Urinary bladder (tissue), 3 donors: ENCODE measurements at regions not wholly inside any gene's neighbourhood (a gene's known extent, or its start where the extent isn't known, plus 50 kb on each side); places are given as distances from the start of the nearest gene placed in this dataset.
"Not testable (repeated sequence)": the region's sequence is repeated elsewhere in the genome, so short reads cannot be mapped to it uniquely, and the experiment has no call there.

Experiments
- DNase-seq: peaks from one replicate; pipeline ENCODE4 v3.0.0-alpha.2; 2015; ENCODE audit errors: extremely low spot score
- H3K27ac ChIP-seq: one replicate; pipeline ENCODE4 v1.5.1; 2013; ENCODE audit warnings: low read depth, mild to moderate bottlenecking, moderate library complexity
- H3K36me3 ChIP-seq: one replicate; pipeline ENCODE4 v1.6.1; 2013; ENCODE audit warnings: mild to moderate bottlenecking, moderate library complexity; ENCODE audit not compliant: insufficient read depth
- H3K4me1 ChIP-seq: one replicate; pipeline ENCODE4 v1.6.1; 2013; ENCODE audit warnings: mild to moderate bottlenecking, moderate library complexity; ENCODE audit not compliant: insufficient read depth
- H3K4me3 ChIP-seq: one replicate; pipeline ENCODE4 v1.5.1; 2013; ENCODE audit warnings: low read depth, low read length
- WGBS: extraction: QIAGEN DNeasy Blood & Tissue Kit; methylation state at CpG from one replicate; pipeline ENCODE4 v1.1.7; 2013; 5-methylcytosine and 5-hydroxymethylcytosine counted together
- donor health status: healthy with polysubstance abuse.
- donor health status: healthy.

DNA sequence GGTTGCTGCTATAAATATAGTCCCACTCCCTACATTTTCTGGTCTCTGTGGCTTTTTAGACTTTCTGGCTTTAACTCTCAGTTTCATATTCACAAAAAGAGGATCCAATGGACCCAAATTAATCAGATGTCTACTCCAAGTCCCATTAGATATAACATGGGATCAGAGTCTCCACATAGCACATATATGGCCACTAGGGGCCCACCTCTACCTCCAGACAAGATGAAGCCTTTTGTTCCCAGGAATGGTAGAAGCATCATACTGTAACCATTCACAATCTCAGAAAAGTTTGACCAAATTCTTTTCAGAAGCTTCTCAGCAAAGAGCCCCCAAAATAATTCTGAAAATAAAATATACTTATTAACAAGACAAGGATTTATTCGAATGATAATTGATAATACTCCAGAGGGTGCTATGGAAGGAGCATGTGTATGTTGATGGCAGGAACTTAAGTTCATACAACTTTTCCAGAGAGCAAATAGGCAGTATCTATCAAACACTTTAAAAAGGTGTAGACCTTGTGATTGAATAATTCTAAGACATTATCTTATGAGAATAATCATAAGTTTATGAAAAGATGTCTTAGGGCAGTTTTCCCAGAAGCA is 382.3 kb upstream of the CRIM1 start:
- Histone ChIP-seq H3K27ac (no peak overlapping the region), H3K4me3 (no peak overlapping the region), H3K4me1 (no peaks in the 10 kb centered on the region), H3K36me3 (no peaks in the 10 kb centered on the region)
- no peak for DNase-seq
- WGBS: 22% methylated on average over 1 of the region's 1 CpG

DNA sequence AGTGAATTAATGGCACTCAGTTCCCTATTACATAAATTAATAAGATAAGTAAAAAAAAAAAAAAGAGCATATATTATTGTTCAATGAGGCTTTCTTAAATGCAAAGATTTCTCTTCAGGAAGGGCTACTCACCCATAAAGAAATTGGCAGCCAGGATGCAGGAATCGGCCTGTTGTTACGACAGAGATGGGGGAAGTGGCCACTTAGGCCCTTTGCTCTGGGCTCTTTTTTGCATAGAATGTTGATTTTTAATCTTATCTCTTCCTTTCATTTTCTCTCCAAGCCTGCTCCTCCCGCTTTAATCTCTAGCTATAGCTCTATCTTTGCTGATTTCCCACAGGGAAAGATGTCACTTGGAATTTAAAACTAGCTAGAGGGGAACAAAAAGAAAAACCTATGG is 391.8 kb upstream of the CRIM1 start:
- no peaks in the 10 kb centered on the region for H3K4me1 ChIP-seq
- no peak overlapping the region for H3K27ac ChIP-seq
- H3K4me3 ChIP-seq: no peak overlapping the region
- no peak for DNase-seq
- 47% methylated on average over 3 of the region's 3 CpGs for WGBS
- H3K36me3 ChIP-seq: no peaks in the 10 kb centered on the region

DNA sequence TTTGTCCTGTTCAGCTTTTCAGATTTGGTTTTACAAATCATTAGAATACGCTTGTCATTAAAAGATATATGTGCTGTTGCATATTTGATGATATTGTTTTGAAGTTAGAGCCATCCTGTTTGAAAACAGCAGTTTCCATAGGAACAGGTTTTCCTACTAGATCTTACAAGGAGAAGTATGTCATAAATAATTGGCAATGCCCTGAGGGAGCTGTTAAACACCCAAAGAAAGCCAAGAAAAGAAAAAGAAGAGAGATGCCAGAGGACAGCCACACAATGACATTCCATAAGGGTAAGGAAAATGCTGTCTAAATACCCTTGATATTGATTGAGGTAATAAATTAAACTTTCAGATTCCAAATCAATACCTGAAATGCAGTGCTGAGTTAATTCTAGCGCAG is 392.2 kb upstream of the CRIM1 start:
- Histone ChIP-seq H3K4me1 (no peaks in the 10 kb centered on the region), H3K27ac (no peak overlapping the region), H3K4me3 (no peak overlapping the region), H3K36me3 (no peaks in the 10 kb centered on the region)
- DNase-seq: no peak
- WGBS: 93% methylated on average over 2 of the region's 2 CpGs

DNA sequence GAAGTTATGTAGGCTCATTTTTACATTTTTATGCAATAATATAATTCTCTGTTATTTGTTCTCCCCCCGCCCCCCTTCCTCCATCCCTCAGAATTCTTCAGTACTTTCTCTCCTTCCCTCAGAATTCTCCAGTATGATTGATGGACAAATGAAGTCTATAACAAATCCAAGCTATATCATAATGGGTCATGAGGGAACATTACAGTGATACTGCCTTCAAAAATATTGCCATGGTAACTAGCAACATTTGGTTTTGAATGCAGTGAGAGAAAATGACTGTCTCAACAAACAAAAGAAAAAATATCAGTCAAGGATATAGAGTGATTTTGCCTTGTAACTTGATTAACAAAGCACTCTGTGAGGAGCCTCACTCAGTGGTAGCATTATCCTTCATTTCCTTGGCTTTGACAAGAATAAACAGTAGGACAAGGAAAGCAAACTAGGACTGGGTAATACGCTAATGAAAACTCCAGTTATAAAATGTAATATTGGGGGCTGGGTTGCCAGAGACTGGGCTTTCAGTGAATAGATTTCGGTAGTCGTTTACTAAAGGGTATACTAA is 392.9 kb upstream of the CRIM1 start:
- 87% methylated on average over 4 of the region's 4 CpGs for WGBS
- no peaks in the 10 kb centered on the region for H3K36me3 ChIP-seq
- no peak overlapping the region for H3K27ac ChIP-seq
- no peak overlapping the region for H3K4me3 ChIP-seq
- no peak for DNase-seq
- H3K4me1 ChIP-seq: no peaks in the 10 kb centered on the region

DNA sequence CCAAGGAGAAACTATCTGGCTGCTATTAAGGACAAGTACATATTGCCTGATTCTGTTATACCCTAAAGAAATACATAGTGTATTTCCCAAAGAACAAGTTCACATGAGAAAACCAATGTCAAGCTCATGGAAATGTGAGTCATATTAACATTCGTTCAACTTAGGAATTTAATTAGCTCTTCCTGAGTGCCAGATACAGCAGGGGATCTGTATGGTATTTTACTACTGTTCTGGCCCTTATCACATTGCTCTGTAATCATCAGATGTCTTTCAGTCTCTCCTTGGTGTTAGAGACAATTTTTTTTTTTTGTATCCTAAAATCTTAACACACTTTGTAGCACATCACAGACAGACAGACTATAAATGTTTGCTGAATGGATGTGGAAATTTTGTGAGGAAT is 395.0 kb upstream of the CRIM1 start:
- WGBS: 37% methylated on average over 1 of the region's 1 CpG
- Histone ChIP-seq H3K4me1 (no peaks in the 10 kb centered on the region), H3K4me3 (no peak overlapping the region), H3K36me3 (no peaks in the 10 kb centered on the region), H3K27ac (no peak overlapping the region)
- no peak for DNase-seq

DNA sequence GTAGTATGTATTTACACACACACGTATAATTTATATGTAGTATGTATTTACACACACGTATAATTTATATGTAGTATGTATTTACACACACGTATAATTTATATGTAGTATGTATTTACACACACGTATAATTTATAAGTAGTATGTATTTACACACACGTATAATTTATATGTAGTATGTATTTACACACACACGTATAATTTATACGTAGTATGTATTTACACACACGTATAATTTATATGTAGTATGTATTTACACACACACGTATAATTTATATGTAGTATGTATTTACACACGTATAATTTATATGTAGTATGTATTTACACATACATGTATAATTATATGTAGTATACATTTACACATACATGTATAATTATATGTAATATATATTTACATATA is 398.5 kb upstream of the CRIM1 start:
- H3K4me3 ChIP-seq, H3K27ac ChIP-seq, H3K4me1 ChIP-seq, H3K36me3 ChIP-seq, DNase-seq: not testable (repeated sequence)
- WGBS: 96% methylated on average over 10 of the region's 10 CpGs

DNA sequence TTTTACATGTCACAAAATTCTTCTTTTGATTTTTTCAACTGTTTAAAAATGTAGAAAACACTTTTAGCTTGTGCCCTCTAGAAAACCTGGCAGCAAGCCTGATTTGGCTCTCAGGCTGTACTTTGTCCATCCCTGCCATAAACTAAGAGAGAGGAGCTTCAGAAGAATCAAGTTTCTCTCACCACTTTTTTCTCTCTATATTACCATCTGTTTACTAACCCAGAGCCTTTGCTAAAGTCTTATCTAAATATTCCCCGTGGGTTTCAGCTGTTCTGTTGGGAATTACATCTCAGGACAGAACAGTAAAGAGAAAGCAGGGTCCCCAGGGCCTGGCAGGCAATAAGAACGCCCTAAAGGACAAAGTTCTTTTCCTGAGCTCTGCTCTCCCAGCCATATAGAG is 409.1 kb upstream of the CRIM1 start:
- DNase-seq: no peak
- WGBS: 43% methylated on average over 2 of the region's 2 CpGs

DNA sequence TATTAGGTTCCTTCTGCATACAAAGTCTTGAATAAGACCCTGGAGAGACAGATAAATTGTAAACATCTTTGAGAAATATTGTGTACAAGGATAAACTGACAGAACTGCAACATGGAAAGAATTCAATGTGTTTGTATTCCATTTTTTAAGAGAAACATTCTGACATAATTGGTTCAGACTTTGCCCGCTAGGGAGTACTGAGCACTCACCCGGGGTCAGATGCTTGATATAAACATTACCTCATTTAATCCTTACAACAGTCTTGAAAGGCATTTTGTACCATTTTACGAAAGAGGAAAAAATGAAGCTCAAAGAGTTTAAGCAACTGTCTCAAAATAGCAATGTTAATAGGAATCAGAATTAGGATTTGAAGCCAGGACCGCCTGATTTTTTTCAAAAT is 416.7 kb upstream of the CRIM1 start:
- 56% methylated on average over 4 of the region's 4 CpGs for WGBS
- no peaks in the 10 kb centered on the region for H3K36me3 ChIP-seq
- H3K4me3 ChIP-seq: no peak overlapping the region
- H3K4me1 ChIP-seq: no peaks in the 10 kb centered on the region
- no peak for DNase-seq
- H3K27ac ChIP-seq: no peak overlapping the region

More for the DNA sequence above, 409.1 kb upstream of the CRIM1 start:
- H3K4me3 ChIP-seq: no peak overlapping the region
- no peaks in the 10 kb centered on the region for H3K36me3 ChIP-seq
- no peak overlapping the region for H3K27ac ChIP-seq
- no peaks in the 10 kb centered on the region for H3K4me1 ChIP-seq

DNA sequence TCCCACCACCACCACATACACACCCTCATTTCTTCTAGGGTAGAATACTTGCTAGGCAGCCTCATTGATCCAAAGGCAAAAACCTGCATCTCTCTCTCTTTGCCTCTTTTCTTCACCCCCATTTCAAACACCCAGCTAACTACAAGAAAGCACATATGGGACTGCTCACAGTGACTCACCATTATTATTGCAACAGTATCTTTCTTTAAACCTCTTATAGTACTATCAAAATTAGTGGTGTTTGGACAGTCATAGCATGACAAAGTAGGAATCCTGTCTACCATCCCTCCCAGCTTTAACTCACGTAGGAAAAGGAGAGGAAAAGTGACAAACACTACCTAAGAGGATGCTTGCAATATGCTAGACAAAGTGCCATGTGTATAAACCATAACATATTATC is 422.5 kb upstream of the CRIM1 start:
- no peaks in the 10 kb centered on the region for H3K36me3 ChIP-seq
- no peaks in the 10 kb centered on the region for H3K4me1 ChIP-seq
- WGBS: 58% methylated on average over 1 of the region's 1 CpG
- H3K4me3 ChIP-seq: no peak overlapping the region
- H3K27ac ChIP-seq: no peak overlapping the region
- DNase-seq: no peak

DNA sequence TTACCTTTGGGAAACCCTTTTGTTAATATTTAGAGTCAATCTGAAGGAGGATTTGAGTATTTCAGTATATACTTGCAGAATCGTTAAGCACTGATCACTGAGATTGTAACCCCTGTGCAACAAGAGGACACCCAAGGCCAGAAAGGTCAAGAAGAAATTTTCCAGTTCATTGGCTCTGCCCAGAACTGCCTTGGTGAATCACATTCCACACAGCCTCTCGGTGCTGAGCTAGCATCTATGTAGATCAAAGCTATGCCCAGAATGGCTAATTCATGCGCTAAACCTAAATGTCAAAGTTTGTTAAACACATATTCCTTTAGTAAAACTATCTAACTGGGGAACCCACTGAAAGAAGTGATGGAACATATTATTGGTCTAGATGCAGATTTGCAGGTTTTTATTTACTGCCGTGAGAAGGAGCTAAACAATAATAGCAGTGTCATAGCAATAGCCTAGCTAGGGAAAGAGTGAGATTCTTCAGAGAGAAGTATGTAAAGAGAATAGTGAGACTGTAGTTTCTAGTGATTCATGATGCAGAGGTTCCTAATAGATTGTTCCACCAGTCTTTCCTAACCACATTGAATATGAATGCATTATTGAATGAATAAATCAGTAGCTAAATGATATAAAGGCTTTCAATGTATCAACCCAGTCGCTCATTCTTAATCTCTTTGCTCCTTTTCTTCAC is 423.2 kb upstream of the CRIM1 start:
- WGBS: 84% methylated on average over 5 of the region's 5 CpGs
- H3K36me3 ChIP-seq: no peaks in the 10 kb centered on the region
- H3K27ac ChIP-seq: no peak overlapping the region
- H3K4me1 ChIP-seq: no peaks in the 10 kb centered on the region
- no peak for DNase-seq
- H3K4me3 ChIP-seq: no peak overlapping the region

DNA sequence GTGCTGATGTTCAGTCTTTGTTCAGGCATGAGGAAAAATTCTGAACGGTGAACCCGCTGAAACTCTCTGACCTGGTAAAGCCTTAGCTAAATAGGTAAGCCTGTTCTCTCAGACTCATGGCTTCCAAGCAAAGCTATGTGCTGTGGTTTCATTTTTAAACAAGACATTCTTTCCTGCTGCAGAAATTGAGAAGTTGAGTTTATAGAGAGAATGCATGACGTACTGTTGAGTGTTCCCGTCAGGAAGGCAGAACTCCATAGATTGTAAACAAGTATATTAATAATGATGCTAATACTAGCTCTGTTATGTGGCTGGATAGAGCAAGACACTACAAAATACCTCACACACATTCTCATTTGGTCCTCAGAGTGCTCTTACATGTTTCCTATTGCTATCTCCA is 424.0 kb upstream of the CRIM1 start:
- 76% methylated on average over 4 of the region's 4 CpGs for WGBS
- no peaks in the 10 kb centered on the region for H3K4me1 ChIP-seq
- no peak overlapping the region for H3K4me3 ChIP-seq
- H3K36me3 ChIP-seq: no peaks in the 10 kb centered on the region
- no peak for DNase-seq
- H3K27ac ChIP-seq: no peak overlapping the region

DNA sequence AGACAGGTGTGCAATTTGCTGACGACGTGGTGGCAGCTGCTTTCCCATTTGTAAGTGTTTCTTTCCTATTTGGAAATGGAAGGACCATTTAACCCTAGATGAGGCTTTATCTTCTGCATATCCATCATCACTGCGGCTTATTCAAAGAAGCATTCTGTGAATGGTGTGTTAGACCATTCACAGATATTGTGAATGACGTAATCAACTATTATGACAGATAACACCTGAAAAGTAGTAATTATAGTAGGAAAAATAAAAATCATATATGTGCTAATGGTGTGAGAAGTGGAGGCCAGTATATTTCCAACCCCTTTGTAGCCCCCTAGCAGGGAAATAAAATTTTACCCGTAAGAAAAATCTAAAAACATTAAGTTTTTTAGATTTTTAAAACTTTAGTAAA is 424.5 kb upstream of the CRIM1 start:
- no peak overlapping the region for H3K4me3 ChIP-seq
- H3K27ac ChIP-seq: no peak overlapping the region
- 86% methylated on average over 5 of the region's 5 CpGs for WGBS
- H3K4me1 ChIP-seq: no peaks in the 10 kb centered on the region
- H3K36me3 ChIP-seq: no peaks in the 10 kb centered on the region
- DNase-seq: no peak

DNA sequence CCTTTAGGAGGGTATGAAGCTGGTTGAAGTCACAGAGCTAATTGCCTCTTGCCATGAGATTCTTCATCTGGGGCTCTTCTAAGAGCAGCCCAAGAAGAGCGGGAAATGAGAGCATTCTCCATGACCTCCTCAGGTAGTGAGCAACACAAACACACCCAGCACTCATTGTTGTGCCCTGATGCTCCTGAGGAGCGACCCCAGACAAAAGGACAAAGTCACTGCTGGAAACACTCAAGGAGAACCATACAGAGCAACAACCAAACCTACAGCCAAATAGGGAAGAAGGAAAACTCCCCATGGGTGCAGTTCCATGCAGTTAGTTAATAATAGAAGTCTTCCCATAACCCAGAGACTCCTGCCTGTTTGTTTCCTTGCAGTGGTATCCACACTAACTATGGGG is 426.0 kb upstream of the CRIM1 start:
- H3K4me3 ChIP-seq: no peak overlapping the region
- 93% methylated on average over 2 of the region's 2 CpGs for WGBS

DNA sequence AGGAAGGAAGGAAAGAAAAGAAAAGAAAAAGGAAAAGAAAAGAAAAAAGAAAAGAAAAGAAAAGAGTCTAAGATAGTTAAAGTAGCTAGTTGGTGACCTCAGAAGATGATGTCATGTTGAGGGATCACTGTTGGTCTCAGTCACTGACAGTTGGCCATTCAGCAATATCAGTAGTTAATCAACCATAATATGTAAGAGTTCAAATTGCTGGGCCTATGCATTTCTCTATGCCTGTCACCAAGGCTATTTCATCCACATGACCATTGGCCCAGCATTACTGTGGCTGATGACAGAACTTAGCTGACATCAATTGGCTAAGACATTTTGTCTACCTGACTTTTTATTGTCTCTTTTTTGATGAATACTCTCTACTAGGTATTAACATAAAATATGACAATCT is 435.5 kb upstream of the CRIM1 start:
- H3K36me3 ChIP-seq: no peaks in the 10 kb centered on the region
- H3K4me3 ChIP-seq: no peak overlapping the region
- DNase-seq: no peak
- H3K27ac ChIP-seq: no peak overlapping the region
- H3K4me1 ChIP-seq: no peaks in the 10 kb centered on the region

More for the DNA sequence above, 426.0 kb upstream of the CRIM1 start:
- Histone ChIP-seq H3K27ac (no peak overlapping the region), H3K36me3 (no peaks in the 10 kb centered on the region), H3K4me1 (no peaks in the 10 kb centered on the region)
- DNase-seq: no peak
